ENCODE measurements at regions not wholly inside any gene's neighbourhood (a gene's known extent, or its start where the extent isn't known, plus 50 kb on each side); places are given as distances from the start of the nearest gene placed in this dataset.

DNA sequence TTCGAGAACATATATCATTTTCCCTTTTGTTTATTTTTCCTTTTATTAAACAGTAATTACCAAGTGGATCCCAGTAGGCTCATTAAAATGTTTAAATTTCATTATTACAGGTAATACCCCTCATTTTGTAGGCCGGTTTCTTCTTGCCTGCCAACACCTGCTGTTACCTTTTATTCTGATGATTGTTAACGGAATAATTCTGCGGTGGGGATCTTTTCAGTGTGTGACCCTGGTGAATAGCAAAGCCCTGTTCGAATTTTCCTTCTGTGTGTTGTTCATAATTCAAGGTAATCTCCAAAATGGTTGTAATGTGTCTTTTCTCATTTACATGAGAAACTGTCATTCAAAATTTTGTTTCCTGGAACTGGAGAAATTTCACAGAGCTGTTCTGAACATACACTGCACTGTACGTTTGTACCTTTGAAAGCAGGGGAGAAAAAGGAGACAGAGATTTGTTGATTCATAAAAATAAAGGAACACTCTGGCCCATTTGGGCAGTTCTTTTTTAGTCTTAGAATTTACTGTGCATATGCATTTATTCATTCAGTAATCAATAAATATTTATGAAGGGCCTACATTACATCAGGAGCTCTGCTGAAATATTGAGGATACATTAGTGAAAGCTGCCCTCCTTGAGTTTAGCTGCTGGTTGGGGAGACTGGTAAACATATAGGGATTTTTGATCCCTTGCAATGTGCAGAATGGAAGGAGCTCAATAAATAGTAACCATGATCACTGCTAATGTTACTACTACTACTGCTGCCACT is 502.0 kb downstream of the QKI start:
- DNase-seq (ENCODE audit: low read depth in 3 of 3, low spot score in 2 of 3): no peak

DNA sequence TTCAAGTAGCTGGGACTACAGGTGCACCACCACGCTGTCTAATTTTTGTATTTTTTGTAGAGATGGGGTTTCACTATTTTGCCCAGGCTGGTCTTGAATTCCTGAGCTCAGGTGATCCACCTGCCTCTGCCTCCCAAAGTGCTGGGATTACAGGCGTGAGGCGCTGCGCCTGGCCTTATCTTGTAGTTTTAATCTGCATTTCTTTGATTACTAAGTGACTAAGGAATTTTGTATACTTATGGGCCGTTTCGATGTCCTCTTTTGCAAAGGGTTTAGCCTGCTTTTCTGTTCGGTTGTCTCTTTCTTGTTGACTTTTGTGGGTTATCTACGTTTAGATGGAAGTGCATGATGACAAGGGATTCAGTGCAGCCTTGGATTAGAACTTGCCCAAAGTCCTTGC is 500.6 kb downstream of the QKI start:
- no peak for DNase-seq (ENCODE audit: low read depth in 3 of 3, low spot score in 2 of 3)

DNA sequence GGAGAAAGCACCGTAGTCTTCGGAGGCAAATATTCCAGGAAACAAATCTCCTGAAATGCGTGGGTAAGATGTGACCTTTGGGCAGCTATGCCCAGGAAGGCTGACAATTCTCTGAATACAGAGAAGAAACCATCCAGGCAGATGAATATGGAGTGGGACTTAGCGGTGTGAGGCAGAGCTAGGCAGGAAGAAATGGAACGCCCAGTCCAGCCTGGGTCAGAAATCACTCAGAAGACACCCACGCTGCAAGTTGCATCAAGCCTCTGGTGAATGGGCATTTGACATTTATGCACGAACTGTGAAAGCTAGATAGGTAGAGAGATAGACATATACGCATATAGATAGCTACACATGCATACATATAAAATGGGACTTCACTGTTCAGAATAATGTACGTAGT is 498.5 kb downstream of the QKI start:
- no peak for DNase-seq (ENCODE audit: low read depth in 3 of 3, low spot score in 2 of 3)

DNA sequence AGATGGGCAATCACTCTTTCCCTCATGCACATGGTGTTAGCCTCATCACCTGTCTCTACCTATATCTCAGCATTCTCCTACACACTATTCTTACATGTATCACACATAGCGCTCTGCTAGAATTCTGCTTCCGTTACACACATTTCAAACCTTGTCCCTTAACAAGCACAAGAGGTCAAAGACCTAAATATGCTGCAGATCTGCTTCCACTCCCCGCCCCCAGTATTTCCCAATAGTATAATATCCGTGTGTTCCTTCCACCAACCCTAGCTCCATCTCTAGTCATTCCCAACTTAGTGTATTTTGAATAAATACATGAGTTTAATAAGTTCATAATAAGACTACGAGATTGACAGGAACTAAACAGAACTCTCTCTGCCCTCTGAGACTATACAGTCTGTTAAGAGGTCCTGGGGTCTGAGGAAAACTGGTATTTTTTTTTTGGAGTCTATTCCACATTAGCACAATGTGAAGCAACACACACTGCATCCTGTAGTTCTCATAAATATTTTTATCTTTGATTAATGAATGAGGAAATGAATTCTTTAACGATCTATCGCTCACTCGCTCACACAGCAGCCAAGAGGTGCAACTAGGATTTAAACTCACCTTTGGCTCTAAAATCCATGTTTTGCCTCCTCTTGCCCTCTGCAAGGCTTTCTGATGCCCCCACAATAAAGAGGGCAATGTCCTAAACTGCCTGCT is 491.6 kb downstream of the QKI start:
- DNase-seq (ENCODE audit: low read depth in 3 of 3, low spot score in 2 of 3): no peak

DNA sequence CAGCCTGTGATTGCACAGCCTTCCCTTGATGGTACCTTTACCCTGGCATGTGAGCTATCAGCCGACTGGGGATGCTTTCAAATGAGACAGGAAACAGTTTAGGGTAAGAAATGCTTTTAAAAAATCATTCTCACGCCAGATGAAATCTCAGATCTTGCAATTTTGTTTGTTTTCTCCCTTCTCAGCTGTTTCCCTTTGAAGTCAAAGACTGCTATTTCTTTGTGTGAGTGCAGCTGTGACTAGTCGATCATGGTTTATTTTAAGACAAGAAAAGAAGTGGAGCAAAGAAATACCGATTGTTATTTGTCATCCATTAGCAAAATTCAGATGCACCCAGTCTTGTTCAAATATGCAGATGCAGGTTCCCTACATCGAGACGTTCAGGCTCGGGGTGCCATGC is 489.7 kb downstream of the QKI start:
- no peak for DNase-seq (ENCODE audit: low read depth in 3 of 3, low spot score in 2 of 3)

DNA sequence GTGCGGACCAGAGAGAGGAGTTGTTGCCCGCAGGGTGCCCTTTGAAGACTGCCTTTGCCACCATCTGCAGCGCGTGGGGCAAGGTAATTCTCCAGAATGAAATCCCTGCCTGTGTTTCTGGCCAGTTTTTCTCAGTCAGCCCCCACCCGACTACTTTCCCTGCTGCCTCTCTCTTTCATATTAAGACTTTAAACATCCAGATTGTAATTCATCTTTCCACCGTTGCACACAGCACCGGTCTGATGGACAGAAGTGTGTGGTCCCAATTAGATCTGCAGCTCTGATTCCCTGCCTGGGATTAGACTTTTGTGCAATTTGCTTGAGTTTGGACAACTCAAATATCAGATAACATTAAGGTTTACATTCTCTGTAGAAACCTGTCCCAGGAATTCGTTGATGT is 489.0 kb downstream of the QKI start:
- no peak for DNase-seq (ENCODE audit: low read depth in 3 of 3, low spot score in 2 of 3)

DNA sequence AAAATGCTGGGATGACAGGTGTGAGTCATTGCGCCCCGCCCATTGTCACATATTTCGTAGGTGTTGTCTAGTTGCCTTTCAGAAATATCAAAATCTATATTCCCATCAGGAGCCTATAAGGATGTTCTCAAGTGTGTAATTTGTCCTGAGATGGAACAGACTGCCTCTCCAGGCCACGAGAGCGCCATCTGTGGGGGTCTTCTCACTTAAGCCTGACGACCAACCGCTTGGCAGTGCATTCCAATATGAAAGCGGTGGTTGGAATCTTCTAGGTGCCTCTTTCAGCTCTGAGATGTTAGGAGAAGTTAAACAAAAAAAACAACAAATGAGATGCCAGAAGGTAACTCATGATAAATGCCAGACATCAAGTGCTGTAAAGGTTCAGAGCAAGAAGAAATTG is 488.5 kb downstream of the QKI start:
- DNase-seq (ENCODE audit: low read depth in 3 of 3, low spot score in 2 of 3): no peak

DNA sequence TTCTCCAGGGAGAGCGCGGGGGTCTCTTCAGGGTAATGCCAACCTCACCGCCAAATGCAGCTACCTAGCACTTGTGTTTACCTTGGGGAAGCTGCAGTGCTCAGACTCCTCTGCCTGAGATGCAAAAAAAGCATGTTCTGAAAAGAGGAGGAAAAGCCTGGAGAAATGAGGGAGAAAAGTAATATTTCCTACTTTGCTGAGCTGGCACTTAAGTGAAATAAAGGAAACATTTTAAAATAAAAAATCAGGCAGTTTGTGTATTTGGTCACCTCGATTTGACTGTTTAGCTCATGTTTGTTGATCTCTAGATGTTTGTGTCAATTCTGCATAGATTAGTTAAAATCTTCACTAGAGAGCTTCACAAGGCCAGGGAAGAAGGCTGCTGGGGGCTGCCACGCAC is 487.2 kb downstream of the QKI start:
- DNase-seq (ENCODE audit: low read depth in 3 of 3, low spot score in 2 of 3): no peak

DNA sequence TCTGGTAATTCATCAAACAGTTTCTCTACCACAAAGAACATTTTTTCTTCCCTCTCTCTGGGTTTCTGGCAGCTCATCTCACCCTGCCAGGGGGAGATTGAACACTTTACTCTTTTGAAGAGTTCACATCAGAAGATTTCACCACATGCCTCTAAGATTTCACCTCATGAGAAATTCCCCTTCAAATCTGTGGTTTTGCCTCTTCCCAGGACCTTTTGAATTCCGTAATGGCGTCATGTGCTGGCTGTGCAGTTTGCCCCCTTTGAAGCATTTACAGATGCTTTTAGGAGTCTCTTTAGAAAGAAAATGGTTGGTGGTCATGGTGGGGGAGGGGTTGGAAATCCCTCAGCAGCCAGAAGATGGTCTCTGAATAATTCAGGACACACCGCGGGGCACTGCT is 486.1 kb downstream of the QKI start:
- DNase-seq (ENCODE audit: low read depth in 3 of 3, low spot score in 2 of 3): no peak

DNA sequence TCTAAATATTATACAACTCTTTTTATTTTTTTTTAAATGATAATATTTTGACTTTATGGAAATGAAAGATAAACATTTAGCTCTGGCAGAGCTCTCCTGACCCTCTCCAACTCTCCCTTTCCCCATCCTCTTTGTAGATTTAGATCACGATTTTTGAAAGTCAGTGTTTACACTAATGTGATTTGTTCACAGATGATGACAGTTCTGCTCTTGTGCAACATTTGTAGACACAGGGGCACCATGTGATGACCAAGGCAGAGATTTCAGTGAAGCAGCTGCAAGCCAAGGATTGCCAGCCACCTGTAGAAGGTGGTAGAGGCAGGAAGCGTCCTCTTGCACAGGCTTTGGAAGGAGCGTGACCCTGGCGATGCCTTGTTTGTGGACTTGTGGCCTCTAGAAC is 483.2 kb downstream of the QKI start:
- DNase-seq (ENCODE audit: low read depth in 3 of 3, low spot score in 2 of 3): no peak

DNA sequence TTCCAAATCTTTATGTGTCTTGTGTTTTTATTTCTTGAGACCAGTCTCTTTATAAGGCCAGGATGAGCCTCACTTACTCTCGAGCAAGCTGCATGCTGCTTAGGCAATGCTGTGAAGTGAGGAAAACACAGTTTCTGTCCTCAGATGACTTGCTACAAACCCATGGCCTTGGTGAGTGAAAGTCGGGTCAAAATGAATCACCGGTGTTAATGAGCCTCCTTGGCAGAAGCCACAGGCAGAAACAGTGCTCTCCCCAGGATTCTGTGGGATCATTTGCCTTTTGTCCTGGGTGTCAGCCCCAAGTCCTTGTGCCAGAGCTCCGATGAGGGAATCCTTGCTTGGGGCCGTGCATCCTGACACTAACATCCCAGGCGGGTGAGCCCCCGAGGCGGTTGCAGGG is 482.5 kb downstream of the QKI start:
- DNase-seq (ENCODE audit: low read depth in 3 of 3, low spot score in 2 of 3): no peak

DNA sequence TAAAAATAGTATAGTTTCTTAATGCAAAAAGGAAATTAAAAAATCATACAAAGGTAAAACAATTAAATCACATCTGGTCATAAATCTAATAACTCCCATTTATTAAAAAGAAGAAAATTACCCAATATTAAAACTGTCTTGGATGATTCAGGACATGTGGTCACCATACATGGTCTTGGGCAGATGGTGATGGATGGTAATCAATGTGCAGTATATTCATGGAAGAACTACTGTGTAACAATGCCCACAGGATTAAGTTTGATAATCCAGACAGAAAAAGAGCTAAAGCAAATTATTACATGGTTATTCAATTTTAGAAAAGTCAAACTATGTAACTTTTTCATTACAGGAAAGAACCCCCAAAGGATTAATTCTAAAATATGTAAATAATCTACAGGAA is 480.6 kb downstream of the QKI start:
- no peak for DNase-seq (ENCODE audit: low read depth in 3 of 3, low spot score in 2 of 3)

DNA sequence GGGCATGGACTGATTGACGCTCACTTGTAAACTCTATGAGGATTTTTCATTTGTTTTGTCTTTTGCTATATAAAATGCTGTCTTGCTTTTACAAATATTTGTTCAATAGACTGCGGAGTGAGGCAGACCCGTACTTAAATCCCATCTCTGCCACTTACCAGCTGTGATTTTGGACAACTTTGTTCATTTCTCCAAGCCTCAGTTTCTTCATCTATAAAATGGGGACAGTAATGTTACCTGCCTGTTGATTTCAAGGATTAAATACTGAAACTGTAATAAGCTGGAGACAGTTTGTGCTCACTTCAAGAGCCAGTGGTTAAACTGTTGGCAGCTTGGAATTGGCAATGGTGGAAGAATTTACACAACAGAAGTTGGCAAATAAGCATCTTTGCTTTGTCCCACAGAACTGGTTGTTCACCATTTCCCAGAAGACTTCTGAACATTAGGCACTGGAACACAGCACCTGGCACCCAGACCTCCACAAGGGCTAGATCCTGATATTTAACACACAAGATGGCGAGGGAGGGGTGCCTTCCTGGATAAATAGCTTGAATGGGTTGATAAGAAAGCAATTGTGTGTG is 479.2 kb downstream of the QKI start:
- no peak for DNase-seq (ENCODE audit: low read depth in 3 of 3, low spot score in 2 of 3)

DNA sequence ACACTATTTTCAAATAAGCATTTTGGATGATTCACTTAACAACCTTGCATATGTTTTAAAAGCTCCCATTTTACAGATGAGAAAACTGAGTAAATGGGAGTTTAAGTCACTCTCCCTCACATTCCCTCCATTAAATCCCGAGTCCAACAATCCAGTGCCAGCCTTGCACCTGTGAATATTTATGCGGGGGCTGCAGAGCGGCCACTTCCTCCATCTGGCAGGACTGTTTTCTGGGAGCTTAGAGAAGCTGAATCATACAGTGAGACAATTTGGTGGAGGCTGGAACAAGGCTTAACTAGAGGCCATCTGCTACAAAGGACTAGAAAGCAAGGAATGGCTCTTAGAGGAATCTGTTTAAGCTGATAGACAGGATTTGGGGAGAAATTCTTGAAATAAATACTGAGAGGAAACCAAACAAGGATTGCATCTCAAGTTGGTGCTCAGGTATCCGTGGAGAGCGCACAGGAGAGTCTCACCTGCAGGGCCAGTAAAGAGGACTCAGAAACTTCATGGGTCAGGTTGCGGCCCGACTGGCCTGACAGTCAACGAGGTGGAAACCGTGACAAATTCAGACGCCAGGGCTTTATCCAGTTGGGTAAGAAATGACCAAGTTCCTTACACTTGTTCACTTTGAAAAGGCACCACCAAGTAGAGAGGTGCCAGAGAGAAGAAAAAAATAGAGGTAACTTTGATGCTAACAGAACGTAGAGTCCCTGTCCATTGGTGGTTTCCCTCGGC is 478.5 kb downstream of the QKI start:
- no peak for DNase-seq (ENCODE audit: low read depth in 3 of 3, low spot score in 2 of 3)

DNA sequence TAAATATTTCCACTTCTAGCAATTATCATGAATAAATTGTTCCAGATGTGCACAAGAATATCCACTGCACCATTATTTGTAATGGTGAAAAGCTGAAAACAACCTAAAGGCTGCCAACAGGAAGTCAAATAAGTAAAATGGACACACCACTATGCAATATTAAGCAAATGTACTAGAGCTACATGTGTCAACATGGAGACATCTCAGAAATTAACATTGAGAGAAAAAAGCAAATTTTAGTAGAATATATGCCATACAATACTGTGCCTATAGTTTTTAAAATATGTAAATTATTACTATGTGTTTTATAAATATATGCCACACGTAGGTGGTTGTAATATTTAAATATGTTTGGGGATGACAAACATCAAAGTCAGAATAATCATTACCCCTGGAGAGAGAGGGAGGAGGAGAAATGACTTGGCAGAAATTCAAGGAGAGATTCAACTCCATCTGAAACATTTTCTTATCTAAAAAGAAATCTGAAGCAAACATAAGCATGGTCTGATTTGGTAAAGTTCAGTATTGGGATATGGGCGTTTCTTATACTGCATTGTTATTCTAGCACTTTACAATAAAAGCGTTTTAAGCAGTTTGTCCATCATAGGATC is 475.5 kb downstream of the QKI start:
- no peak for DNase-seq (ENCODE audit: low read depth in 3 of 3, low spot score in 2 of 3)

DNA sequence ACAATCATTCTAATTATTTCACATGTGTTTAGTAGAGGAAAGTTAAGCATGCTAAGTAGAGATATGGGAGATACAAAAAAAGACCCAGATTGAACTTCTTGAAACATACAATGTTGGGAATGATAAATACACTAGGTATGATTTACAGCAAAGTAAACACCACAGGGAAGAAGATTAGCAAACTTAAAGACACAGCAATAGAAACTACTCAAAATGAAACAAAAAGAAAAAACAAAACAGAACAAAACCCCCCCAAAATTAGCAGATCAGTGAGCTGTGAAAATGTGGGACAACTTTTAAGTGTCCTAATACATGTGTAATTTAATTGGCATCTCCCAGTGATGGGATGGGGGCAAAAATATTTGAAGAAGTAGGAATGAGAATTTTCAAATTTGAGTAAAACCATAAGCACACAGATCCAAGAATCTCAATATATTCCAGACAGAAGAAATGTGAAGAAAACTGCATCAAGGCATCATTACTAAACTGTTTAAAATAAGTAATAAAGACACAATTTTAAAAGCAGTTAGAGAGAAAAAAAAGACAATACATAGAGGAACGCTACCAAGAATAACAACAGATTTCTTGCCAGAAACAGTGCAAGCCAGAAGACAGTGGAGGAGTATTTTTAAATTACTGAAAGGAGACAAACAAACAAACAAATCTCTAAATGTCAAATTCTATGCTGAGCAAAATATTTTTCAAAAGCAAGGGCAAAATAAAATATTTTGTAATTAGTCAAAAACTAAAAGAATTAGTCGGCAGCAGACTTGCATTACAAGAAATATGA is 473.7 kb downstream of the QKI start:
- no peak for DNase-seq (ENCODE audit: low read depth in 3 of 3, low spot score in 2 of 3)

DNA sequence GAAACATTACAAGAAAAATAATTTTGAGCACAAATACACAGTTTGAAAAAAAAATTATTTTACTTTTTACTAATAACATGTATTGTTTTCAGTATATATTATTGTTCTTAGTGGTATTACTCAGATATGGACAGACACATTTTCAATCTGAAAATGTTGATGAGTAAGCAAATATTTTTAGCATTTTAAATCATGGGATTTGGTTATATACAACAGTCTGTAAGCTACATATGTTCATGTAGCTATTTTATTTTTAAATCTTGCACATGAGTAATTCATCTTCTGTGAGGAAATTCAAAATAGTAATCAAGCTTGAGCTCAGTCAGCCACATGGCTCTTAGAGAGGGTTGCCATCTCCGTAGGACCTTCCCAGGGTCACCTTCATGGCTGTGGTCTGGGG is 471.9 kb downstream of the QKI start:
- no peak for DNase-seq (ENCODE audit: low read depth in 3 of 3, low spot score in 2 of 3)

DNA sequence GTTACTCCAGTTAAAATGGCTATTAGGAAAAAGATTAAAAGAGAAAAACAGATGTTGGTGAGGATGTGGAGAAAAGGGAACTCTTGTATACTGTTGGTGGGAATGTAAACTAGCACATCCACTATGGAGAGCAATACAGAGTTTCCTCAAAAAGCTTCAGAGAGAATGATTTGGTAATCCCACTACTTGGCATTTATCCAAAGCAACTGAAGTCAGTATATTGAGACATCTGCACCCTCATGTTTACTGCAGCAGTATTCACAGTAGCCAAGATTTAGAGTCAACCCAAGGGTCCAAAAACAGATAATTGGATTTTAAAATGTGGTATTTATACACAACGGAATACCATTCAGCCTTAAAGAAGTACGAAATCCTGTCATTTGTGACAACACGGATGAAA is 469.5 kb downstream of the QKI start:
- no peak for DNase-seq (ENCODE audit: low read depth in 3 of 3, low spot score in 2 of 3)

DNA sequence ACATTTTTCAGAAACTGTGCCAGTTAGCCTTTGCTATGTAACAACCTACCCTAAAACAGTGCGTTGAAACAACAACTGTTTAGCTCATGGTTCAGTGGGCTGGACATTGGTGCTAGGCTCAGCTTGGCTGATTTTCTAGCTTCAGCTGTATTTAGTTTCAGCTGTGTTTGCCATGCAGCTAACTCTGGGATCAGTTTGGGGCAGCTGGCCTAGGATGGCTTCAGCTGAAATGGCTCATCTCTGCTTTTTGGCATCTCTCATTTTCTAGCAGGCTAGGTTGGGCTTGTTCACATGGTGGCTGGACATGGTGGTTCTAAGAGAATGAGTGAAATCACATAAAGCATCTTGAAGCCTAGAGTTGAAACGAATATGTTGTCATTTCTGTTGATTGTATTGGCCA is 464.2 kb downstream of the QKI start:
- DNase-seq (ENCODE audit: low read depth in 3 of 3, low spot score in 2 of 3): no peak

DNA sequence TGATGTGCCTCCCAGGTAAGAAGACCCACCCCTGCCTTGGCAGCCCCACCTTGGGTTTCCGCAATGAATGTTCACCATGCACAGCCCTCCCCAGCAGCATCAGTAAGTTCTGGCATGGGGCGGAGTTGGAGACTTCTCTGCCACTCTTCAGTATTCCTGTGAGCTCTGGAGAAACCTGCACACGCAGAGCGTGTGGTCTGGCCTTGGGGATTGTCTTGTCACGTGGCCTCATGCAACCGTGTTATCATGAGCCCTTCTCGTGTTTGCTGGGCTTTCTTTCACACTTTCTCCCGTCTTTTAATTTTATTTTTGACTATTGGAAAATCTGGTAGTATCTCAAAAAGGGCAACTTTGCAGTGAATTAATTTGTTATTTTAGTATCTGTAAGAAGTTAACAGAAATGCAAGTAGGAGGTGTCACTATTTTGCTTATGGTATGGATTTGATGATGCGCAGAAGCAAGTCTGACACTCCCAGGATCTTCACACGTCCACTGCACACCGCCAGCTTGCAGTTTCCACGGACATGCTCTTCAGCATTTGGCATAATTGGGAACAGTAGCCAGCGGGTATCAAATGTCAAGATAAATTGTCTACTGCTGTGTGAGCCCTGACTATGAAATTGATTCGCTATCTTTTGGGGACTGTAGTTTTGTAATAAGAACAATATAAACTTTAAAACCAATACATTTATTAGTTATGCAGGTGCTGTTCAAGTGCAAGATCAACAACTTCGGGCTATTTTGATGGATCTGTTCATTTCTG is 463.5 kb downstream of the QKI start:
- DNase-seq (ENCODE audit: low read depth in 3 of 3, low spot score in 2 of 3): no peak

Data from right renal cortex interstitium (tissue), 3 donors.